ENCODE measurements at regions not wholly inside any gene's neighbourhood (a gene's known extent, or its start where the extent isn't known, plus 50 kb on each side); places are given as distances from the start of the nearest gene placed in this dataset.

GRCh38 chr7:153286763-153287162, 527.2 kb downstream of the ACTR3B start:
- no peak for TF ChIP-seq KLF17 (tag by site-specific recombination; IDR thresholded peaks at IDR 0.05)
- TF ChIP-seq ZNF501 (tag by site-specific recombination; IDR thresholded peaks at IDR 0.05) = no peak
